Fibroblast of villous mesenchyme (primary cell): ENCODE measurements at regions not wholly inside any gene's neighbourhood (a gene's known extent, or its start where the extent isn't known, plus 50 kb on each side); places are given as distances from the start of the nearest gene placed in this dataset.

Experiments used
- DNase-seq: peaks from one replicate; pipeline ENCODE4 v3.0.0-alpha.2; 2010; ENCODE audit warnings: low read depth
- H3K4me3 ChIP-seq: 2 replicates; pipeline ENCODE4 v1.5.1; 2011; ENCODE audit warnings: low read depth, mild to moderate bottlenecking, low read length
- CTCF ChIP-seq: IDR thresholded peaks from 2 replicates; pipeline ENCODE4 v1.5.1; 2012; ENCODE audit warnings: low read depth, mild to moderate bottlenecking, low read length; ENCODE audit not compliant: insufficient read depth

DNA sequence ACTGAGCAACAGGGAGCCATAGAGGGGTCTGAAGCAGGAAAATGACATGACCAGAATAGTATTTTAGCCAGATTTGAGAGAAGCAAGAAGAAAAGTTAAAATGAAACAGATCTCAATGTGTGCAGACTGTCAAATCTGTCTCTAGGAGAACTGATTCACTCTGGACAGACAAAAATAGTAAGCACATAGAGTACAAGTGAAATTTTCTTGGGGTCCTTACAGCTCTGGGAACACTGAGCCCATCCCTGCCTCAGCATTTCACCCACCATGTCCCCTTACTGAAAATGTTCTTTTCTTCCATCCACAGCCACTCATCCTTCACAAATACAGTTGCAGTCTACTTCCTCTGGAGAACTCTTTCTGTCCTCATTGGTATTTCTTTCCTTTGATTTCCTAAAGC lies 359.2 kb downstream of the MTX2 start:
- DNase-seq: no peak
- no peak overlapping the region for H3K4me3 ChIP-seq
- TF ChIP-seq CTCF: no peak

DNA sequence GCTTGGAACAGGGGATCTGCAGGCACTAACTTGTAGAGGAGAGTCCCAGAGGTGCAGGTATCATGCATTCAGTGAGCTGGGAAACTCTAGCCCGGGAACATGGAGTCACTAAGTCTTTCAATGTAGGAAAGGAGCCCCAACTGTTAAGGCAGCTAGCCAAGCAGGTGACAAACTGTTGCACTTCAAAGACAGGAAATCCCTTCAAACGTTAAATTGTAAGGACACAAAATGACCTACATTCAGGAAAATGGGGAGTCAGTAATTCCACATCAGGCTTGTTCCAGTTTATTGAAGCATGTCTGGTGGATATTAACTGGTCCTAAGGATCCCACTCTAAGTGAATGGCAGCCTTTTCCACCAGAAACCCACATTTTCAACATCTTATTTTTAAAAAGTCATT lies 364.5 kb downstream of the MTX2 start:
- no peak for TF ChIP-seq CTCF
- DNase-seq: no peak
- no peak overlapping the region for H3K4me3 ChIP-seq

GRCh38 chr2:176636401-176636800 lies 367.2 kb downstream of the MTX2 start:
- no peak for TF ChIP-seq CTCF
- H3K4me3 ChIP-seq: no peak overlapping the region
- no peak for DNase-seq

- no peak for DNase-seq
- TF ChIP-seq CTCF: no peak
Observed at GRCh38 chr2:176637142-176637485, 367.9 kb downstream of the MTX2 start.

DNA sequence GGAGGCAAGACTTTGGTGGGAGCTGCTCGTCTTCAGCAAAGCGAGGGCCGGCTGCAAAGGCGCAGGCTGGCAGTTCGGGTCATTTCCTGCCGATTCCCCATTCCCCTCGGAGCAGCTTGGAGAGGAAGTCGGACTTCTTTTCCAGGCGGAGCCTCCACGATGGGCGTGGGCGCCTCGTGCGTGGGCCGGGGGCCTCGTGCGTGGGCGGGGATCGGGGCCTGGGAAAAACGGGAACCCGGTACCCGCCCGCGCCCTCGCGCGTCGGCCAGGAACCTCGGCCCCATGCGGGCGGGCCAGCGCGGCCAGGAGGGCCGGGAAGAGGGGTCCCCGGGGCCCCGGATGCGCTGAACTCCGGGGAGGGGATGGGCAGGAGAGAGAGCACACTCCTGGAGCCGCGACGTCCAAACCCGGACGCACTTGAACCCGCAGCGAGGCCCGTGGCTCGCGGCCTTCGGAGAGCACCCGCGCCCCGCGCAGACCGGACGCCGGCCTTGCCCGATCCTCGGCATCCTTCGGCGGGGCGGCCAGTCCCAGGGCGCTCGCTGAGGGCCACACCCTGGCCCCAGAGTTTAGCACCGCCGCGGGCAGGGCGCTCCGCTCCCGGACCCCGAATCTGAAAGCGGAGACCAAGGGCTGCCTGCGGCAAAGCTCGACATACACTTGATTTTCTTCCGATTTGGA lies 368.4 kb downstream of the MTX2 start:
- peak overlapping the region; percentile 63 for H3K4me3 ChIP-seq
- DNase-seq: peak; percentile 43
- no peak for TF ChIP-seq CTCF

More at GRCh38 chr2:176637142-176637485, 367.9 kb downstream of the MTX2 start:
- peak overlapping the region; percentile 63 for H3K4me3 ChIP-seq

GRCh38 chr2:176638167-176639015 lies 369.1 kb downstream of the MTX2 start:
- peak overlapping the region; percentile 63 for H3K4me3 ChIP-seq
- DNase-seq: peak; percentile 65
- TF ChIP-seq CTCF: peak; percentile 56
